HepG2 (cell line): ENCODE measurements at regions not wholly inside any gene's neighbourhood (a gene's known extent, or its start where the extent isn't known, plus 50 kb on each side); places are given as distances from the start of the nearest gene placed in this dataset.

Experiments used
- ATAC-seq: fragments of 200-7000 bp; cut with Tn5 transposase; 3 replicates; pipeline ENCODE4 v1.9.1; 2020; ENCODE audit warnings: mild to moderate bottlenecking, moderate library complexity
- BruUV-seq: library from RNA; stranded (reverse); fragments of 400-500 nt; replicated peaks from 2 replicates; lab custom pipeline; 2021; lab: Mats Ljungman, UMichigan
- CTCF ChIA-PET: fragments of 300-600 bp; formaldehyde crosslinking; extraction: SDS; loops from one replicate; lab custom pipeline; 2021; ENCODE audit warnings: low total read pairs, inconsistent platforms, low intra/inter-chr PET ratio; lab: Yijun Ruan, JAX
- POLR2A ChIA-PET: fragments of 350-600 bp; sonication (Branson Sonifier 250); formaldehyde crosslinking; loops from one replicate; lab custom pipeline; 2020; ENCODE audit warnings: antibody characterized with exemption, inconsistent platforms; lab: Yijun Ruan, JAX
- DNase-seq: peaks from one replicate; pipeline ENCODE4 v3.0.0-alpha.2; 2015; ENCODE audit warnings: low spot score
- FAIRE-seq: peaks from 3 replicates; lab custom pipeline; 2011; peaks lifted over from hg19 to GRCh38; lab: Jason Lieb, UNC
- H2AFZ ChIP-seq: one replicate; pipeline ENCODE4 v1.6.1; 2011; ENCODE audit warnings: low read length, inconsistent platforms
- H3K27ac ChIP-seq: fragments of 300-600 bp; 3 replicates; pipeline ENCODE4 v1.8.0; 2011; ENCODE audit warnings: mixed run types, mild to moderate bottlenecking, mixed read lengths, low read length, inconsistent platforms; ENCODE audit not compliant: insufficient read depth; ENCODE audit errors: extremely low read length
- H3K27me3 ChIP-seq, 2 experiments: fragments of 200-600 bp in 1 of 2; 2 replicates in 1 of 2; 3 replicates in 1 of 2; pipeline versions ENCODE4 v1.6.0 to v1.8.0; 2011; ENCODE audit warnings: low read length in 2 of 2, mild to moderate bottlenecking in 2 of 2, moderate library complexity in 2 of 2, inconsistent platforms in 1 of 2; ENCODE audit not compliant: insufficient read depth in 2 of 2, control insufficient read depth in 1 of 2
- H3K36me3 ChIP-seq, 2 experiments: fragments of 200-600 bp in 1 of 2; replicated peaks in 1 of 2; 2 replicates in 1 of 2; 3 replicates in 1 of 2; pipeline versions ENCODE4 v1.5.1 to v1.8.0; 2011; ENCODE audit warnings: low read length in 2 of 2, inconsistent platforms in 1 of 2; ENCODE audit not compliant: insufficient read depth in 2 of 2, control insufficient read depth in 1 of 2
- H3K4me1 ChIP-seq: 2 replicates; pipeline ENCODE4 v1.5.1; 2012; ENCODE audit warnings: low read length, inconsistent platforms; ENCODE audit not compliant: insufficient read depth
- H3K4me2 ChIP-seq: 2 replicates; pipeline ENCODE4 v1.6.0; 2011; ENCODE audit warnings: low read depth, low read length, inconsistent platforms
- H3K4me3 ChIP-seq, 3 experiments: fragments of 200-600 bp in 1 of 3; sonication (generic), shearing (Covaris generic) in 1 of 3; replicated peaks in 1 of 3; 2 replicates each; pipeline ENCODE4 v1.5.1; 2011 to 2016; ENCODE audit warnings: low read length in 3 of 3, inconsistent platforms in 2 of 3, low read depth in 2 of 3, mild to moderate bottlenecking in 2 of 3, control low read depth in 1 of 3, mixed read lengths in 1 of 3; ENCODE audit not compliant: insufficient read depth in 1 of 3
- H3K79me2 ChIP-seq: one replicate; pipeline ENCODE4 v1.6.1; 2011; ENCODE audit warnings: low read length, inconsistent platforms; ENCODE audit not compliant: insufficient read depth
- H3K9ac ChIP-seq: 2 replicates; pipeline ENCODE4 v1.6.0; 2011; ENCODE audit warnings: mild to moderate bottlenecking, low read depth, low read length, inconsistent platforms; ENCODE audit not compliant: insufficient read depth
- H3K9me3 ChIP-seq: 2 replicates; pipeline ENCODE4 v1.5.1; 2012; ENCODE audit warnings: mild to moderate bottlenecking, low read length
- H4K20me1 ChIP-seq: 2 replicates; pipeline ENCODE4 v1.6.0; 2011; ENCODE audit warnings: inconsistent platforms, mild to moderate bottlenecking, low read length, moderate library complexity; ENCODE audit not compliant: insufficient read depth
- MXI1 ChIP-seq: IDR thresholded peaks from 3 replicates; pipeline ENCODE4 v1.6.1; 2012; ENCODE audit warnings: low read depth, low read length, inconsistent platforms, borderline replicate concordance
- PPARG ChIP-seq: conservative IDR thresholded peaks from 2 replicates; pipeline ENCODE4 v1.6.1; 2016; ENCODE audit warnings: missing biosample characterization, missing genetic modification reagents
- ZBTB3 ChIP-seq: sonication (generic); formaldehyde crosslinking; IDR thresholded peaks from 2 replicates; pipeline ENCODE4 v1.4.0; 2020; ENCODE audit warnings: low read depth, mild to moderate bottlenecking, moderate library complexity, missing genetic modification reagents, borderline replicate concordance
- ZNF552 ChIP-seq: sonication (generic); formaldehyde crosslinking; IDR thresholded peaks from 2 replicates; pipeline ENCODE4 v1.9.0; 2022; ENCODE audit warnings: missing genetic modification reagents, mild to moderate bottlenecking, borderline replicate concordance
- ZNF616 ChIP-seq: sonication (generic); formaldehyde crosslinking; IDR thresholded peaks from 2 replicates; pipeline ENCODE4 v1.5.0; 2020; ENCODE audit warnings: low read depth, mild to moderate bottlenecking, missing genetic modification reagents
- WGBS: methylation state at CpG from one replicate; pipeline ENCODE4 v1.1.6; 2017; ENCODE audit warnings: low lambda C conversion rate; 5-methylcytosine and 5-hydroxymethylcytosine counted together
- in situ Hi-C: cut with HindIII; loops from 2 replicates; pipeline ENCODE4 v1.10.0; 2017; ENCODE audit warnings: low pct_unique_long_range_greater_than_20kb; ENCODE audit not compliant: extremely low pct_ligation_motif_present
- intact Hi-C: fragments of 100-400 bp; cut with micrococcal nuclease; formaldehyde crosslinking; loops from one replicate; pipeline ENCODE4 v1.10.0; 2022; ENCODE audit not compliant: unreplicated experiment
- TF ChIP-seq, protein P1 (sequence below): conservative IDR thresholded peaks from 2 replicates; pipeline ENCODE4 v1.6.1; 2018; ENCODE audit warnings: missing genetic modification reagents
- TF ChIP-seq, protein P2 (sequence below): sonication (generic); formaldehyde crosslinking; IDR thresholded peaks from 2 replicates; pipeline ENCODE4 v1.5.0; 2020; ENCODE audit warnings: missing genetic modification reagents, mild to moderate bottlenecking, borderline replicate concordance
- TF ChIP-seq, protein P3 (sequence below): sonication (generic); formaldehyde crosslinking; conservative IDR thresholded peaks from 2 replicates; pipeline ENCODE4 v1.4.0; 2020; ENCODE audit warnings: missing genetic modification reagents
- TF ChIP-seq, protein P4 (sequence below): sonication (generic); formaldehyde crosslinking; IDR thresholded peaks from 2 replicates; pipeline ENCODE4 v1.4.0; 2020; ENCODE audit warnings: missing genetic modification reagents
- TF ChIP-seq, protein P5 (sequence below): sonication (generic); formaldehyde crosslinking; IDR thresholded peaks from 2 replicates; pipeline ENCODE4 v1.4.0; 2020; ENCODE audit warnings: missing genetic modification reagents

DNA sequence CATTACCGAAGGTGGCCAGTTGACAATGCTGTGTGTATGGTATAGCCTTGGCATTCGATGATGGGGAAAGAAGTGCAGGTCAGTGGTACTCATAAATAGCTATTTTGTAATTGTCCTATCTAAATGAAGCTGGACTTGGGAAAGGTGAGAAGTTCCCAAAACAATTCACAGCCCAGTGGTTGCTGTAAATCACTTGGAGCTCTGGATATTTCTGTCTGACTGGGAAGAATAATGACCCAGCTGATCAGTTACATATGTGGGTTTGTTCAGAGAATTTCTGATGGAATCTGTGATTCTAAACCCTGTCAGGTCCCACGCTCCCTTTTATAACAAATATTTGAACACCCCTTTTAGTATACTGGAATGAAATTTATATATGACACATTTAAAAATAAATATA is 133.9 kb upstream of the PFN2 start:
- no peak for TF ChIP-seq PPARG (CRISPR knock-in tag)
- TF ChIP-seq, all 625 proteins: peak for 0
- Histone ChIP-seq H3K9ac (no peak overlapping the region), H3K27ac (no peak overlapping the region), H4K20me1 (no peaks in the 10 kb centered on the region), H3K9me3 (peaks cover 11% of the 10 kb centered on the region), H3K36me3 (no peaks in the 10 kb centered on the region), H3K4me2 (no peak overlapping the region), H3K4me1 (no peaks in the 10 kb centered on the region), H3K4me3 (no peak overlapping the region), H2AFZ (no peak overlapping the region), H3K79me2 (no peaks in the 10 kb centered on the region), H3K27me3 (no peaks in the 10 kb centered on the region; a peak in 1 of 5 replicates)
- intact Hi-C loops (no loop called here), in situ Hi-C loops (no loop called here)
- BruUV-seq: no TSS peak
- no peak for FAIRE-seq
- ChIA-PET CTCF (no interaction called here), POLR2A (no interaction called here)
- ATAC-seq: no peak
- DNase-seq: no peak
- WGBS: 4% methylated on average over 3 of the region's 3 CpGs

DNA sequence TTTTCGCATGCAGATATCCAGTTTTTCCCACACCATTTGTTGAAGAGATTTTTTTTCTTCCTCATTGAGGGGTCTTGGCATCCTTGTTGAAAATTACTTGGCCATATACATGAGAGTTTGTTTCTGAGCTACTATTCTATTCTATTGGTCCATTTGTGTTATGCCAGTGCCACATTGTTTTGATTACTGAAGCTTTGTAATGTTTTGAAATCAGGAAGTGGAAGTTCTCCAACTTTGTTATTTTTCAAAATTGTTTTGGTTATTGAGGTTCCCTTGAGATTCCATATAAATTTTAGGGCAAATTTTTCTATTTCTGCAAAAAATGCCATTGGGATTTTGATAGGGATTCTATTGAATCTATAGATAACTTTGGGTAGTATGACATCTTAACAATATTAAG is 130.3 kb upstream of the PFN2 start:
- no peaks in the 10 kb centered on the region for H3K79me2 ChIP-seq
- H3K4me2 ChIP-seq: no peak overlapping the region
- 0% methylated on average over 1 of the region's 1 CpG for WGBS
- no peak overlapping the region for H2AFZ ChIP-seq
- no peak overlapping the region for H3K4me3 ChIP-seq
- H3K9me3 ChIP-seq: peaks cover 11% of the 10 kb centered on the region
- intact Hi-C loops (no loop called here), in situ Hi-C loops (no loop called here)
- H3K27me3 ChIP-seq: peaks cover 0 to 5% of the 10 kb centered on the region in 2 experiments; a peak in 2 of 5 replicates
- H3K4me1 ChIP-seq: no peaks in the 10 kb centered on the region
- no peak overlapping the region for H3K9ac ChIP-seq
- ChIA-PET POLR2A (no interaction called here), CTCF (no interaction called here)
- no peak for FAIRE-seq
- no peaks in the 10 kb centered on the region for H4K20me1 ChIP-seq
- BruUV-seq: no TSS peak
- ATAC-seq: no peak
- no peak for DNase-seq
- no peak overlapping the region for H3K27ac ChIP-seq
- no peaks in the 10 kb centered on the region for H3K36me3 ChIP-seq
- TF ChIP-seq, protein P1, sequence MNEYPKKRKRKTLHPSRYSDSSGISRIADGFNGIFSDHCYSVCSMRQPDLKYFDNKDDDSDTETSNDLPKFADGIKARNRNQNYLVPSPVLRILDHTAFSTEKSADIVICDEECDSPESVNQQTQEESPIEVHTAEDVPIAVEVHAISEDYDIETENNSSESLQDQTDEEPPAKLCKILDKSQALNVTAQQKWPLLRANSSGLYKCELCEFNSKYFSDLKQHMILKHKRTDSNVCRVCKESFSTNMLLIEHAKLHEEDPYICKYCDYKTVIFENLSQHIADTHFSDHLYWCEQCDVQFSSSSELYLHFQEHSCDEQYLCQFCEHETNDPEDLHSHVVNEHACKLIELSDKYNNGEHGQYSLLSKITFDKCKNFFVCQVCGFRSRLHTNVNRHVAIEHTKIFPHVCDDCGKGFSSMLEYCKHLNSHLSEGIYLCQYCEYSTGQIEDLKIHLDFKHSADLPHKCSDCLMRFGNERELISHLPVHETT (CRISPR knock-in tag): no peak
- TF ChIP-seq, protein P2, sequence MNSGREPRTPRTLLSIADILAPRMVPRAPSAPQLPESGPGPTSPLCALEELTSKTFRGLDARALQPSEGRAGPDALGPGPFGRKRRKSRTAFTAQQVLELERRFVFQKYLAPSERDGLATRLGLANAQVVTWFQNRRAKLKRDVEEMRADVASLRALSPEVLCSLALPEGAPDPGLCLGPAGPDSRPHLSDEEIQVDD (CRISPR knock-in tag): no peak
- TF ChIP-seq ZNF616 (CRISPR knock-in tag) (no peak), ZNF552 (no peak), MXI1 (no peak), ZBTB3 (no peak)
- TF ChIP-seq, protein P3, sequence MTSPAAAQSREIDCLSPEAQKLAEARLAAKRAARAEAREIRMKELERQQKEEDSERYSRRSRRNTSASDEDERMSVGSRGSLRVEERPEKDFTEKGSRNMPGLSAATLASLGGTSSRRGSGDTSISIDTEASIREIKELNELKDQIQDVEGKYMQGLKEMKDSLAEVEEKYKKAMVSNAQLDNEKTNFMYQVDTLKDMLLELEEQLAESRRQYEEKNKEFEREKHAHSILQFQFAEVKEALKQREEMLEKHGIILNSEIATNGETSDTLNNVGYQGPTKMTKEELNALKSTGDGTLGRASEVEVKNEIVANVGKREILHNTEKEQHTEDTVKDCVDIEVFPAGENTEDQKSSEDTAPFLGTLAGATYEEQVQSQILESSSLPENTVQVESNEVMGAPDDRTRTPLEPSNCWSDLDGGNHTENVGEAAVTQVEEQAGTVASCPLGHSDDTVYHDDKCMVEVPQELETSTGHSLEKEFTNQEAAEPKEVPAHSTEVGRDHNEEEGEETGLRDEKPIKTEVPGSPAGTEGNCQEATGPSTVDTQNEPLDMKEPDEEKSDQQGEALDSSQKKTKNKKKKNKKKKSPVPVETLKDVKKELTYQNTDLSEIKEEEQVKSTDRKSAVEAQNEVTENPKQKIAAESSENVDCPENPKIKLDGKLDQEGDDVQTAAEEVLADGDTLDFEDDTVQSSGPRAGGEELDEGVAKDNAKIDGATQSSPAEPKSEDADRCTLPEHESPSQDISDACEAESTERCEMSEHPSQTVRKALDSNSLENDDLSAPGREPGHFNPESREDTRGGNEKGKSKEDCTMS (CRISPR knock-in tag): no peak
- TF ChIP-seq, protein P4, sequence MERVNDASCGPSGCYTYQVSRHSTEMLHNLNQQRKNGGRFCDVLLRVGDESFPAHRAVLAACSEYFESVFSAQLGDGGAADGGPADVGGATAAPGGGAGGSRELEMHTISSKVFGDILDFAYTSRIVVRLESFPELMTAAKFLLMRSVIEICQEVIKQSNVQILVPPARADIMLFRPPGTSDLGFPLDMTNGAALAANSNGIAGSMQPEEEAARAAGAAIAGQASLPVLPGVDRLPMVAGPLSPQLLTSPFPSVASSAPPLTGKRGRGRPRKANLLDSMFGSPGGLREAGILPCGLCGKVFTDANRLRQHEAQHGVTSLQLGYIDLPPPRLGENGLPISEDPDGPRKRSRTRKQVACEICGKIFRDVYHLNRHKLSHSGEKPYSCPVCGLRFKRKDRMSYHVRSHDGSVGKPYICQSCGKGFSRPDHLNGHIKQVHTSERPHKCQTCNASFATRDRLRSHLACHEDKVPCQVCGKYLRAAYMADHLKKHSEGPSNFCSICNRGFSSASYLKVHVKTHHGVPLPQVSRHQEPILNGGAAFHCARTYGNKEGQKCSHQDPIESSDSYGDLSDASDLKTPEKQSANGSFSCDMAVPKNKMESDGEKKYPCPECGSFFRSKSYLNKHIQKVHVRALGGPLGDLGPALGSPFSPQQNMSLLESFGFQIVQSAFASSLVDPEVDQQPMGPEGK: no peak
- TF ChIP-seq, protein P5, sequence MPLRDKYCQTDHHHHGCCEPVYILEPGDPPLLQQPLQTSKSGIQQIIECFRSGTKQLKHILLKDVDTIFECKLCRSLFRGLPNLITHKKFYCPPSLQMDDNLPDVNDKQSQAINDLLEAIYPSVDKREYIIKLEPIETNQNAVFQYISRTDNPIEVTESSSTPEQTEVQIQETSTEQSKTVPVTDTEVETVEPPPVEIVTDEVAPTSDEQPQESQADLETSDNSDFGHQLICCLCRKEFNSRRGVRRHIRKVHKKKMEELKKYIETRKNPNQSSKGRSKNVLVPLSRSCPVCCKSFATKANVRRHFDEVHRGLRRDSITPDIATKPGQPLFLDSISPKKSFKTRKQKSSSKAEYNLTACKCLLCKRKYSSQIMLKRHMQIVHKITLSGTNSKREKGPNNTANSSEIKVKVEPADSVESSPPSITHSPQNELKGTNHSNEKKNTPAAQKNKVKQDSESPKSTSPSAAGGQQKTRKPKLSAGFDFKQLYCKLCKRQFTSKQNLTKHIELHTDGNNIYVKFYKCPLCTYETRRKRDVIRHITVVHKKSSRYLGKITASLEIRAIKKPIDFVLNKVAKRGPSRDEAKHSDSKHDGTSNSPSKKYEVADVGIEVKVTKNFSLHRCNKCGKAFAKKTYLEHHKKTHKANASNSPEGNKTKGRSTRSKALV (CRISPR knock-in tag): no peak
